ENCODE measurements at regions not wholly inside any gene's neighbourhood (a gene's known extent, or its start where the extent isn't known, plus 50 kb on each side); places are given as distances from the start of the nearest gene placed in this dataset.
A peak's percentile ranks its signal among the peaks of the same experiment; 100 is the strongest.

GRCh38 chr7:110336423-110336822, 754.5 kb upstream of the LRRN3 start:
- TF ChIP-seq POLR2A (IDR thresholded peaks at IDR 0.05) (no peak), CTCF (IDR thresholded peaks at IDR 0.05) (no peak)
- 63 to 67% methylated on average over 1 of the region's 1 CpG for WGBS, 2 donors
- DNase-seq (ENCODE audit: low spot score in 2 of 2): no peak
- H3K4me3 ChIP-seq (ENCODE audit: low read depth, poor library complexity, severe bottlenecking): no peak overlapping the region
- intact Hi-C loops (cut with DNase I; ENCODE audit: low total_unique reads): no loop called here

- intact Hi-C loops (cut with DNase I; ENCODE audit: low total_unique reads): no loop called here
- TF ChIP-seq POLR2A (IDR thresholded peaks at IDR 0.05): no peak
- TF ChIP-seq CTCF (IDR thresholded peaks at IDR 0.05): no peak
- 93 to 95% methylated on average over 5 of the region's 5 CpGs for WGBS, 2 donors
- DNase-seq (ENCODE audit: low spot score in 2 of 2): no peak
- no peak overlapping the region for H3K4me3 ChIP-seq (ENCODE audit: low read depth, poor library complexity, severe bottlenecking)
Measured at GRCh38 chr7:110337646-110338045, 753.3 kb upstream of the LRRN3 start.

DNA sequence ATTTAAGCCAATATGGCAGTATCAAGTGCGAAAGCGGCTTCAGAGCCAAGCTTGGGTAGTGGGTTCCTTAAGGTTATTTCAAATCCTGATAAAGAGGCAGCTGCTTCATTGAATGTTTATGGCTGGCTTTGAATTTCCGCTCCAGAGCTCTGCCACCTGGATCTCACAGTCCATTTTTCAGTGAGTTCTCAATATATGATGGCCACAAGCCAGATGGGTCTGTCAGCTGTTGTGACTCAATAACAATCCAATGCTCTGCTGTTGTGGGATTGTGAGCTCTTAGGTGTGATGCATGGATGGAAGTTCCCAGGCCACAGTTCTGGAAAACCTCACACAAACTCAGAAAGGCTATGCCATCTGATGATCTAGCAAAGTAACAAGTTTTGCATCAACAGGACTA, 743.8 kb upstream of the LRRN3 start:
- DNase-seq (ENCODE audit: low spot score in 2 of 2): no peak
- WGBS, 2 donors: 91% methylated on average over 3 of the region's 3 CpGs
- no peak overlapping the region for H3K4me3 ChIP-seq (ENCODE audit: low read depth, poor library complexity, severe bottlenecking)
- TF ChIP-seq POLR2A (IDR thresholded peaks at IDR 0.05): no peak
- no peak for TF ChIP-seq CTCF (IDR thresholded peaks at IDR 0.05)
- intact Hi-C loops (cut with DNase I; ENCODE audit: low total_unique reads): no loop called here

DNA sequence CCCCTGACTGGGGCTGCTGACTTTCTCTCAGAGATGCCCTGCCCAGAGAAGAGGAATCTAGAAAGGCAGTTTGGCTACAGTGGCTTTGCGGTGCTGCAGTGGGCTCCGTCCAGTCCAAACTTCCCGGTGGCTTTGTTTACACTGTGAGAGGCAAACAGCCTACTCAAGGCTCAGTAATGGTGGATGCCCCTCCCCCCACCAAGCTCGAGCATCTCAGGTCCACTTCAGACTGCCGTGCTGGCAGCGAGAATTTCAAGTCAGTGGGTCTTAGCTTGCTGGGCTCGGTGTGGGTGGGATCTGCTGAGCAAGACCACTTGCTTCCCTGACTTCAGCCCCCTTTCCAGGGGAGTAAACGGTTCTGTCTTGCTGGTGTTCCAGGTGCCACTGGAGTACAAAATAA, 734.5 kb upstream of the LRRN3 start:
- WGBS, 2 donors: 75 to 84% methylated on average over 7 to 8 of the region's 8 CpGs
- TF ChIP-seq CTCF (IDR thresholded peaks at IDR 0.05) (no peak), POLR2A (IDR thresholded peaks at IDR 0.05) (no peak)
- DNase-seq (ENCODE audit: low spot score in 2 of 2): peak in 1 of 2 donors; percentile 71
- H3K4me3 ChIP-seq (ENCODE audit: low read depth, poor library complexity, severe bottlenecking): no peak overlapping the region
- intact Hi-C loops (cut with DNase I; ENCODE audit: low total_unique reads): no loop called here

DNA sequence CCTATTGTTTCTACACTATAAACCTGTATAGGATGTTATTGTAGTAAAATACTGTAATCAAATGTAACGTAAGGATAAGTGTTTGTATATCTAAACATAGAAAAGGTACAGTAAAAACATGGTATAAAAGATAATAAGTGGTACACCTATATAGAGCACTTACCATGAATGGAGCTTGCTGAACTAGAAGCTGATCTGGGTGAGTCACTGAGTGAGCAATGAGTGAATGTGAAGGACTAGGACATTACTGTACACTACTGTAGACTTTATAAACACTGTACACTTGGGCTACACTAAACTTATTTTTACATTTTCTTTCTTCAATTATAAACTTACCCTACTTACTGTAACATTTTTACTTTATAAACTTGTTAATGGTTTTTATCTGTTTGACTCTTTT, 732.9 kb upstream of the LRRN3 start:
- 93 to 98% methylated on average over 1 of the region's 1 CpG for WGBS, 2 donors
- intact Hi-C loops (cut with DNase I; ENCODE audit: low total_unique reads): no loop called here
- H3K4me3 ChIP-seq (ENCODE audit: low read depth, poor library complexity, severe bottlenecking): no peak overlapping the region
- TF ChIP-seq CTCF (IDR thresholded peaks at IDR 0.05): no peak
- DNase-seq (ENCODE audit: low spot score in 2 of 2): no peak

- no peak overlapping the region for H3K4me3 ChIP-seq (ENCODE audit: low read depth, poor library complexity, severe bottlenecking)
- no peak for DNase-seq (ENCODE audit: low spot score in 2 of 2)
- 90 to 93% methylated on average over 3 of the region's 3 CpGs for WGBS, 2 donors
- no peak for TF ChIP-seq CTCF (IDR thresholded peaks at IDR 0.05)
- TF ChIP-seq POLR2A (IDR thresholded peaks at IDR 0.05): no peak
- intact Hi-C loops (cut with DNase I; ENCODE audit: low total_unique reads): no loop called here
Measured at GRCh38 chr7:110371709-110372108, 719.2 kb upstream of the LRRN3 start.

Data from lower leg skin (tissue), 4 donors.